ENCODE measurements at regions not wholly inside any gene's neighbourhood (a gene's known extent, or its start where the extent isn't known, plus 50 kb on each side); places are given as distances from the start of the nearest gene placed in this dataset.

DNA sequence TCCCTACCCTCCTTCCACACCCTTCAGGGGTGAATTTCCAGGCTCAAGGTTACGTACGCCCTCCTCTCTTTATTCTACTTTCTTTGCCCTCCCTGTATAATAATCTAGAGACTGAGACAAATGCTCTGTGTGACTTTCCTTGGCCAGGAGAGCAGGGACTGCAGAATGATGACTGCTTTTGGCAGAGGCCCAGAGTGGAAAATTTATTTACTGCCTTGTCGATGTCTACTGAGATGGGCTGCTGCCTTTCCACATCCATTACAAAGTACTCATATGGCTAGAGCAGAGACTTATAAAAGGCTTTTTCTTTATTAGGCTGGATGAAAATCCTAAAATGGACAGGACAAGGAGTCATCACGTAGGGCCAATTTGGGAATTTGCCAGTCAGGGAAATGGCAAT lies 576.2 kb downstream of the TUSC7 start:
- Histone ChIP-seq H2BK120ac (replicated peaks; ENCODE audit: low read depth, low read length) (no peak overlapping the region), H3K27me3 (replicated peaks in 1 of 4; ENCODE audit: control insufficient read depth in 3 of 4, extremely low read depth in 1 of 4, insufficient read depth in 3 of 4, low read length in 3 of 4) (no peaks in the 10 kb centered on the region), H3K27ac (ENCODE audit: low read depth, low read length) (no peak overlapping the region), H3K14ac (ENCODE audit: insufficient read length) (no peak overlapping the region), H3K23me2 (ENCODE audit: low read depth, low read length) (peaks cover 1% of the 10 kb centered on the region; the same call in 1 of the 2 replicates), H2BK20ac (ENCODE audit: low read length) (no peak overlapping the region), H3K4me1 (replicated peaks in 1 of 4; ENCODE audit: control insufficient read depth in 3 of 4, insufficient read depth in 4 of 4, low read length in 3 of 4) (no peaks in the 10 kb centered on the region), H2AK5ac (ENCODE audit: low read depth, low read length) (no peak overlapping the region), H3K56ac (replicated peaks; ENCODE audit: insufficient read length, low read depth, low read length) (no peak overlapping the region), H3K36me3 (ENCODE audit: control insufficient read depth in 2 of 4, insufficient read depth in 4 of 4, low read length in 3 of 4) (no peaks in the 10 kb centered on the region), H3K79me2 (ENCODE audit: control insufficient read depth in 1 of 2, insufficient read depth in 2 of 2, low read length in 2 of 2) (no peaks in the 10 kb centered on the region), H2BK5ac (ENCODE audit: low read depth, low read length) (no peak overlapping the region), H4K8ac (ENCODE audit: extremely low read depth, insufficient read depth, low read length) (no peak overlapping the region), H3K4me3 (ENCODE audit: extremely low read depth in 1 of 4, insufficient read depth in 2 of 4, low read depth in 3 of 4, low read length in 4 of 4) (no peak overlapping the region), H2BK12ac (ENCODE audit: low read depth, low read length) (no peak overlapping the region), H2AFZ (ENCODE audit: low read length) (no peak overlapping the region), H3K4me2 (ENCODE audit: insufficient read depth in 1 of 2, low read depth in 2 of 2, low read length in 2 of 2) (no peak overlapping the region), H3K18ac (ENCODE audit: extremely low read depth, low read length) (no peak overlapping the region), H2BK15ac (ENCODE audit: low read length) (no peak overlapping the region), H3K4ac (replicated peaks; ENCODE audit: insufficient read length, low read depth, low read length) (no peak overlapping the region), H4K20me1 (replicated peaks in 1 of 2; ENCODE audit: control insufficient read depth in 1 of 2, insufficient read depth in 2 of 2, low read length in 2 of 2) (no peaks in the 10 kb centered on the region), H3K79me1 (ENCODE audit: low read depth, low read length) (no peaks in the 10 kb centered on the region), H4K91ac (replicated peaks; ENCODE audit: insufficient read length, low read length) (no peak overlapping the region), H4K5ac (ENCODE audit: insufficient read length, low read depth, low read length) (no peak overlapping the region), H3K23ac (ENCODE audit: insufficient read length) (no peak overlapping the region), H3K9me3 (ENCODE audit: insufficient read depth in 2 of 2, low read depth in 1 of 2, low read length in 1 of 2) (no peaks in the 10 kb centered on the region), H3K9ac (replicated peaks in 1 of 4; ENCODE audit: extremely low read depth in 1 of 4, low read depth in 3 of 4, low read length in 3 of 4) (no peak overlapping the region)
- FAIRE-seq: no peak
- TF ChIP-seq SRF (IDR thresholded peaks at IDR 0.05; ENCODE audit: low read depth, low read length) (no peak), CHD2 (IDR thresholded peaks at IDR 0.05; ENCODE audit: low read length) (no peak), JUND (IDR thresholded peaks at IDR 0.05; ENCODE audit: low read length) (no peak), SAP30 (IDR thresholded peaks at IDR 0.05; ENCODE audit: insufficient read depth, insufficient replicate concordance, low read length) (no peak), RNF2 (IDR thresholded peaks at IDR 0.05; ENCODE audit: borderline replicate concordance, low read depth, low read length, missing control alignments, poor library complexity, severe bottlenecking) (no peak), EZH2 (IDR thresholded peaks at IDR 0.05; ENCODE audit: low read depth, low read length, severe bottlenecking) (no peak), POU5F1 (IDR thresholded peaks at IDR 0.05; ENCODE audit: low read depth, low read length) (no peak), RXRA (IDR thresholded peaks at IDR 0.05; ENCODE audit: insufficient read depth, low read depth, low read length) (no peak), KDM4A (IDR thresholded peaks at IDR 0.05; ENCODE audit: low read depth, low read length, severe bottlenecking) (no peak), BRCA1 (IDR thresholded peaks at IDR 0.05; ENCODE audit: low read depth, low read length) (no peak), SP1 (IDR thresholded peaks at IDR 0.05; ENCODE audit: low read depth, low read length) (no peak)
- POLR2A ChIA-PET (ENCODE audit: partially characterized antibody): no interaction called here
- CTCF ChIA-PET (ENCODE audit: partially characterized antibody): no interaction called here
- no peak for DNase-seq (ENCODE audit: low read depth in 1 of 2, low spot score in 2 of 2)
- 69% methylated on average over 4 of the region's 4 CpGs; no CpG with 5 or more reads in 1 of the 2 experiments for WGBS, 2 experiments (ENCODE audit: extremely low coverage in 1 of 2, insufficient coverage in 1 of 2, insufficient read length in 1 of 2, insufficient replicate concordance in 2 of 2, low coverage in 1 of 2, low lambda C conversion rate in 2 of 2, missing lambda C conversion rate in 1 of 2)
